C4-2B (cell line): ENCODE measurements at regions not wholly inside any gene's neighbourhood (a gene's known extent, or its start where the extent isn't known, plus 50 kb on each side); places are given as distances from the start of the nearest gene placed in this dataset.

Experiments
- ZFX ChIP-seq: fragments of 450-650 bp; IDR thresholded peaks from 2 replicates; pipeline ENCODE4 v1.6.1; 2017
- TF ChIP-seq, protein P1 (sequence below): fragments of 450-650 bp; conservative IDR thresholded peaks from 2 replicates; pipeline ENCODE4 v1.5.1; 2017; ENCODE audit warnings: mild to moderate bottlenecking

DNA sequence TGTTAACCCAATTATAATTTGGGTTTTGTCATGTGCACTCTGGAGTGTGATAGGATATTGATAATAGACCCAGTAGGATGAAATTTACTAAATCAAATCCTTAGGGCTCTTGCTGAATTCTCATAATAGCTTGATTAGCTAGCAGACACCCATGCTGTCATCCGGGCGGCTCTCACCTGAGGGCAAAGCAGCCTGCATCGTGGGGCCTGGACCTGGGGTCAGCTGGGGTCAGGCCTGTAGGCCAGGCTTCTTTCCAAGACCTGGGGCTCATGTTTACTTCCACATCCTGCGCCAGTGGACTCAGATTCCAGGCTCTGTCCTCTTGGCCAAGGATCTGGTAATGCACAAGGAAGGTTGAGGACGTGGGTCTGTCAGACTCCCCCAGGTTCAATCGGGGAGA, 486.3 kb downstream of the NPHP4 start:
- TF ChIP-seq, protein P1, sequence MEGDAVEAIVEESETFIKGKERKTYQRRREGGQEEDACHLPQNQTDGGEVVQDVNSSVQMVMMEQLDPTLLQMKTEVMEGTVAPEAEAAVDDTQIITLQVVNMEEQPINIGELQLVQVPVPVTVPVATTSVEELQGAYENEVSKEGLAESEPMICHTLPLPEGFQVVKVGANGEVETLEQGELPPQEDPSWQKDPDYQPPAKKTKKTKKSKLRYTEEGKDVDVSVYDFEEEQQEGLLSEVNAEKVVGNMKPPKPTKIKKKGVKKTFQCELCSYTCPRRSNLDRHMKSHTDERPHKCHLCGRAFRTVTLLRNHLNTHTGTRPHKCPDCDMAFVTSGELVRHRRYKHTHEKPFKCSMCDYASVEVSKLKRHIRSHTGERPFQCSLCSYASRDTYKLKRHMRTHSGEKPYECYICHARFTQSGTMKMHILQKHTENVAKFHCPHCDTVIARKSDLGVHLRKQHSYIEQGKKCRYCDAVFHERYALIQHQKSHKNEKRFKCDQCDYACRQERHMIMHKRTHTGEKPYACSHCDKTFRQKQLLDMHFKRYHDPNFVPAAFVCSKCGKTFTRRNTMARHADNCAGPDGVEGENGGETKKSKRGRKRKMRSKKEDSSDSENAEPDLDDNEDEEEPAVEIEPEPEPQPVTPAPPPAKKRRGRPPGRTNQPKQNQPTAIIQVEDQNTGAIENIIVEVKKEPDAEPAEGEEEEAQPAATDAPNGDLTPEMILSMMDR: no peak
- TF ChIP-seq ZFX: no peak
